HepG2 (cell line): ENCODE measurements at regions not wholly inside any gene's neighbourhood (a gene's known extent, or its start where the extent isn't known, plus 50 kb on each side); places are given as distances from the start of the nearest gene placed in this dataset.

Experiments used
- ATAC-seq: fragments of 200-7000 bp; cut with Tn5 transposase; 3 replicates; pipeline ENCODE4 v1.9.1; 2020; ENCODE audit warnings: mild to moderate bottlenecking, moderate library complexity
- BruUV-seq: library from RNA; stranded (reverse); fragments of 400-500 nt; replicated peaks from 2 replicates; lab custom pipeline; 2021; lab: Mats Ljungman, UMichigan
- CTCF ChIA-PET: fragments of 300-600 bp; formaldehyde crosslinking; extraction: SDS; loops from one replicate; lab custom pipeline; 2021; ENCODE audit warnings: low total read pairs, inconsistent platforms, low intra/inter-chr PET ratio; lab: Yijun Ruan, JAX
- POLR2A ChIA-PET: fragments of 350-600 bp; sonication (Branson Sonifier 250); formaldehyde crosslinking; loops from one replicate; lab custom pipeline; 2020; ENCODE audit warnings: antibody characterized with exemption, inconsistent platforms; lab: Yijun Ruan, JAX
- DNase-seq: peaks from one replicate; pipeline ENCODE4 v3.0.0-alpha.2; 2015; ENCODE audit warnings: low spot score
- FAIRE-seq: peaks from 3 replicates; lab custom pipeline; 2011; peaks lifted over from hg19 to GRCh38; lab: Jason Lieb, UNC
- H2AFZ ChIP-seq: one replicate; pipeline ENCODE4 v1.6.1; 2011; ENCODE audit warnings: low read length, inconsistent platforms
- H3K27ac ChIP-seq: fragments of 300-600 bp; 3 replicates; pipeline ENCODE4 v1.8.0; 2011; ENCODE audit warnings: mixed run types, mild to moderate bottlenecking, mixed read lengths, low read length, inconsistent platforms; ENCODE audit not compliant: insufficient read depth; ENCODE audit errors: extremely low read length
- H3K27me3 ChIP-seq, 2 experiments: fragments of 200-600 bp in 1 of 2; 2 replicates in 1 of 2; 3 replicates in 1 of 2; pipeline versions ENCODE4 v1.6.0 to v1.8.0; 2011; ENCODE audit warnings: low read length in 2 of 2, mild to moderate bottlenecking in 2 of 2, moderate library complexity in 2 of 2, inconsistent platforms in 1 of 2; ENCODE audit not compliant: insufficient read depth in 2 of 2, control insufficient read depth in 1 of 2
- H3K36me3 ChIP-seq, 2 experiments: fragments of 200-600 bp in 1 of 2; replicated peaks in 1 of 2; 2 replicates in 1 of 2; 3 replicates in 1 of 2; pipeline versions ENCODE4 v1.5.1 to v1.8.0; 2011; ENCODE audit warnings: low read length in 2 of 2, inconsistent platforms in 1 of 2; ENCODE audit not compliant: insufficient read depth in 2 of 2, control insufficient read depth in 1 of 2
- H3K4me1 ChIP-seq: 2 replicates; pipeline ENCODE4 v1.5.1; 2012; ENCODE audit warnings: low read length, inconsistent platforms; ENCODE audit not compliant: insufficient read depth
- H3K4me2 ChIP-seq: 2 replicates; pipeline ENCODE4 v1.6.0; 2011; ENCODE audit warnings: low read depth, low read length, inconsistent platforms
- H3K4me3 ChIP-seq, 3 experiments: fragments of 200-600 bp in 1 of 3; sonication (generic), shearing (Covaris generic) in 1 of 3; replicated peaks in 1 of 3; 2 replicates each; pipeline ENCODE4 v1.5.1; 2011 to 2016; ENCODE audit warnings: low read length in 3 of 3, inconsistent platforms in 2 of 3, low read depth in 2 of 3, mild to moderate bottlenecking in 2 of 3, control low read depth in 1 of 3, mixed read lengths in 1 of 3; ENCODE audit not compliant: insufficient read depth in 1 of 3
- H3K79me2 ChIP-seq: one replicate; pipeline ENCODE4 v1.6.1; 2011; ENCODE audit warnings: low read length, inconsistent platforms; ENCODE audit not compliant: insufficient read depth
- H3K9ac ChIP-seq: 2 replicates; pipeline ENCODE4 v1.6.0; 2011; ENCODE audit warnings: mild to moderate bottlenecking, low read depth, low read length, inconsistent platforms; ENCODE audit not compliant: insufficient read depth
- H3K9me3 ChIP-seq: 2 replicates; pipeline ENCODE4 v1.5.1; 2012; ENCODE audit warnings: mild to moderate bottlenecking, low read length
- H4K20me1 ChIP-seq: 2 replicates; pipeline ENCODE4 v1.6.0; 2011; ENCODE audit warnings: inconsistent platforms, mild to moderate bottlenecking, low read length, moderate library complexity; ENCODE audit not compliant: insufficient read depth
- BRCA1 ChIP-seq: sonication (generic); formaldehyde crosslinking; IDR thresholded peaks from 2 replicates; pipeline ENCODE4 v1.4.0; 2020; ENCODE audit warnings: missing genetic modification reagents
- CCDC6 ChIP-seq: sonication (generic); formaldehyde crosslinking; IDR thresholded peaks from 2 replicates; pipeline ENCODE4 v1.8.1; 2022; ENCODE audit warnings: mild to moderate bottlenecking, missing genetic modification reagents, moderate library complexity
- FOXJ3 ChIP-seq: sonication (generic); formaldehyde crosslinking; IDR thresholded peaks from 2 replicates; pipeline ENCODE4 v1.4.0; 2020; ENCODE audit warnings: missing genetic modification reagents, mild to moderate bottlenecking, borderline replicate concordance
- FOXO1 ChIP-seq: sonication (generic); formaldehyde crosslinking; IDR thresholded peaks from 2 replicates; pipeline ENCODE4 v1.4.0; 2020; ENCODE audit warnings: missing genetic modification reagents
- GFI1 ChIP-seq: sonication (generic); formaldehyde crosslinking; IDR thresholded peaks from 2 replicates; pipeline ENCODE4 v1.5.0; 2020; ENCODE audit warnings: missing genetic modification reagents, mild to moderate bottlenecking, borderline replicate concordance
- HHEX ChIP-seq: IDR thresholded peaks from 2 replicates; pipeline ENCODE4 v1.6.1; 2016; ENCODE audit warnings: control low read depth
- KAT7 ChIP-seq: IDR thresholded peaks from 2 replicates; pipeline ENCODE4 v1.6.1; 2018; ENCODE audit warnings: borderline replicate concordance, missing compliant biosample characterization
- MZF1 ChIP-seq: sonication (generic); formaldehyde crosslinking; IDR thresholded peaks from 2 replicates; pipeline ENCODE4 v1.8.1; 2023; ENCODE audit warnings: mild to moderate bottlenecking, missing genetic modification reagents, borderline replicate concordance
- NFIB ChIP-seq: sonication (generic); formaldehyde crosslinking; IDR thresholded peaks from 2 replicates; pipeline ENCODE4 v1.9.0; 2021; ENCODE audit warnings: missing genetic modification reagents, mild to moderate bottlenecking, borderline replicate concordance
- PBX2 ChIP-seq: IDR thresholded peaks from 2 replicates; pipeline ENCODE4 v1.6.1; 2016; ENCODE audit warnings: control low read depth
- RAD51 ChIP-seq: fragments of 450-650 bp; IDR thresholded peaks from 2 replicates; pipeline ENCODE4 v1.6.1; 2016; ENCODE audit warnings: borderline replicate concordance
- RARA ChIP-seq: IDR thresholded peaks from 2 replicates; pipeline ENCODE4 v1.6.1; 2016; ENCODE audit warnings: missing genetic modification reagents, missing compliant biosample characterization
- SOX6 ChIP-seq, 2 experiments: fragments of 450-650 bp in 1 of 2; sonication (generic) in 1 of 2; formaldehyde crosslinking in 1 of 2; IDR thresholded peaks; 2 replicates each; pipeline versions ENCODE4 v1.4.0 to v1.6.1; 2017 to 2020; ENCODE audit warnings: antibody characterized with exemption in 1 of 2, mild to moderate bottlenecking in 1 of 2, missing genetic modification reagents in 1 of 2
- SP2 ChIP-seq: sonication (generic); formaldehyde crosslinking; IDR thresholded peaks from 2 replicates; pipeline ENCODE4 v1.5.1; 2020; ENCODE audit warnings: mild to moderate bottlenecking, missing genetic modification reagents
- ZBTB7A ChIP-seq: sonication (generic); formaldehyde crosslinking; IDR thresholded peaks from 2 replicates; pipeline ENCODE4 v1.8.0; 2022; ENCODE audit warnings: mild to moderate bottlenecking, missing genetic modification reagents
- ZFP62 ChIP-seq: sonication (generic); formaldehyde crosslinking; IDR thresholded peaks from 2 replicates; pipeline ENCODE4 v1.4.0; 2020; ENCODE audit warnings: missing genetic modification reagents
- ZNF136 ChIP-seq: sonication (generic); formaldehyde crosslinking; IDR thresholded peaks from 2 replicates; pipeline ENCODE4 v1.8.1; 2022; ENCODE audit warnings: low read depth, mild to moderate bottlenecking, moderate library complexity, missing genetic modification reagents
- ZNF232 ChIP-seq: sonication (generic); formaldehyde crosslinking; IDR thresholded peaks from 2 replicates; pipeline ENCODE4 v1.4.0; 2020; ENCODE audit warnings: missing genetic modification reagents, borderline replicate concordance
- ZNF589 ChIP-seq: sonication (generic); formaldehyde crosslinking; conservative IDR thresholded peaks from 2 replicates; pipeline ENCODE4 v1.8.0; 2022; ENCODE audit warnings: mild to moderate bottlenecking, moderate library complexity, missing genetic modification reagents
- WGBS: methylation state at CpG from one replicate; pipeline ENCODE4 v1.1.6; 2017; ENCODE audit warnings: low lambda C conversion rate; 5-methylcytosine and 5-hydroxymethylcytosine counted together
- in situ Hi-C: cut with HindIII; loops from 2 replicates; pipeline ENCODE4 v1.10.0; 2017; ENCODE audit warnings: low pct_unique_long_range_greater_than_20kb; ENCODE audit not compliant: extremely low pct_ligation_motif_present
- intact Hi-C: fragments of 100-400 bp; cut with micrococcal nuclease; formaldehyde crosslinking; loops from one replicate; pipeline ENCODE4 v1.10.0; 2022; ENCODE audit not compliant: unreplicated experiment
- TF ChIP-seq, protein P1 (sequence below): IDR thresholded peaks from 2 replicates; pipeline ENCODE4 v1.6.1; 2016; ENCODE audit warnings: low read depth, borderline replicate concordance

GRCh38 chr14:104427131-104427851 is 152.3 kb upstream of the C14orf180 start:
- no peaks in the 10 kb centered on the region for H3K9me3 ChIP-seq
- no peaks in the 10 kb centered on the region for H3K36me3 ChIP-seq
- H2AFZ ChIP-seq: no peak overlapping the region
- no TSS peak for BruUV-seq
- ChIA-PET POLR2A (no interaction called here), CTCF (no interaction called here)
- in situ Hi-C loops (no loop called here), intact Hi-C loops (no loop called here)
- H3K9ac ChIP-seq: no peak overlapping the region
- H3K4me3 ChIP-seq: no peak overlapping the region
- no peaks in the 10 kb centered on the region for H3K79me2 ChIP-seq
- no peak overlapping the region for H3K27ac ChIP-seq
- WGBS: 4% methylated on average over 9 of the region's 21 CpGs
- ATAC-seq: no peak
- peaks cover 13 to 35% of the 10 kb centered on the region in 2 experiments; a peak in 4 of 5 replicates for H3K27me3 ChIP-seq
- no peak for TF ChIP-seq NFIB (CRISPR knock-in tag)
- TF ChIP-seq ZNF136 (CRISPR knock-in tag): no peak
- no peak for TF ChIP-seq RAD51
- TF ChIP-seq RARA (CRISPR knock-in tag): no peak
- TF ChIP-seq MZF1 (CRISPR knock-in tag): no peak
- no peak for TF ChIP-seq HHEX
- no peak for TF ChIP-seq SOX6 (IDR thresholded peaks at IDR 0.05)
- no peak for TF ChIP-seq SOX6 (CRISPR knock-in tag; IDR thresholded peaks at IDR 0.05)
- no peak for TF ChIP-seq ZBTB7A
- H3K4me2 ChIP-seq: no peak overlapping the region
- DNase-seq: no peak
- no peaks in the 10 kb centered on the region for H3K4me1 ChIP-seq
- no peak for FAIRE-seq
- no peaks in the 10 kb centered on the region for H4K20me1 ChIP-seq

DNA sequence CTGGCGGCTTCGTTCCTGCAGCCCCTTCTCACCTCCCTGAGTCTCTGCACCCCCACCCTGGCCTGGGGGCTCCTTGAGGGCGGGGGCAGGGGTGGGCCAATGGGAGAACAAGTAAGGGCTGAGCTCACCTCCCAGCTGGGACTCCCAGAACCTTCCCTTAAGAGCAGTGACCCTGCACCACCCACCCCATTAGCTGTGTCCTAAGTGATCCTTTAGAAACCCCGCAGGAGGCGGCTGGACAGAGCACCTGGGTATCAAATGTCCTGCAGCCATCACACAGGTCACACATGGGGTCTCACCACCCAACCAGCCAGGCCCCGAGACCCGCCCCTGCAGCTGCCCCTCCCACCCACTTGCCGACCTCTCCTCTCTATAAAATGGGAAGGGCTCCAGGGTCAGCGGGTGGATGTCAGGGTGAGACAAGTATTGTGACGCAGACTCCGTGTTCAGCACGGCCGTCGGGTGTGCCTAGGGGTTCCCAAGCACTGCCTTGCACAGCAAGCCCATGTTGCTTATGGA is 151.2 kb upstream of the C14orf180 start:
- Histone ChIP-seq H3K4me2 (no peak overlapping the region), H3K9ac (no peak overlapping the region), H3K79me2 (no peaks in the 10 kb centered on the region), H3K36me3 (no peaks in the 10 kb centered on the region), H3K27me3 (peaks cover 12 to 36% of the 10 kb centered on the region in 2 experiments; a peak in 4 of 5 replicates), H3K4me1 (no peaks in the 10 kb centered on the region), H3K4me3 (no peak overlapping the region), H3K27ac (no peak overlapping the region), H2AFZ (no peak overlapping the region), H3K9me3 (no peaks in the 10 kb centered on the region), H4K20me1 (no peaks in the 10 kb centered on the region)
- DNase-seq (no peak), ATAC-seq (no peak), FAIRE-seq (no peak)
- CTCF ChIA-PET: no interaction called here
- 3% methylated on average over 5 of the region's 14 CpGs for WGBS
- intact Hi-C loops (no loop called here), in situ Hi-C loops (no loop called here)
- no TSS peak for BruUV-seq
- POLR2A ChIA-PET: no interaction called here
- TF ChIP-seq KAT7 (CRISPR knock-in tag) (no peak), FOXJ3 (CRISPR knock-in tag) (no peak), ZFP62 (CRISPR knock-in tag) (no peak), CCDC6 (CRISPR knock-in tag) (no peak), PBX2 (no peak), ZNF232 (CRISPR knock-in tag) (no peak), BRCA1 (CRISPR knock-in tag) (no peak), GFI1 (CRISPR knock-in tag) (no peak), FOXO1 (no peak), ZNF589 (CRISPR knock-in tag) (no peak), SP2 (CRISPR knock-in tag) (no peak)
- TF ChIP-seq, protein P1, sequence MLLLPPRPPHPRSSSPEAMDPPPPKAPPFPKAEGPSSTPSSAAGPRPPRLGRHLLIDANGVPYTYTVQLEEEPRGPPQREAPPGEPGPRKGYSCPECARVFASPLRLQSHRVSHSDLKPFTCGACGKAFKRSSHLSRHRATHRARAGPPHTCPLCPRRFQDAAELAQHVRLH: no peak
